Fibroblast of skin of back (primary cell): ENCODE measurements at regions not wholly inside any gene's neighbourhood (a gene's known extent, or its start where the extent isn't known, plus 50 kb on each side); places are given as distances from the start of the nearest gene placed in this dataset.
"Not testable (repeated sequence)": the region's sequence is repeated elsewhere in the genome, so short reads cannot be mapped to it uniquely, and the experiment has no call there.

Source experiments
- DNase-seq: peaks from one replicate; pipeline ENCODE4 v3.0.0-alpha.2; 2013

DNA sequence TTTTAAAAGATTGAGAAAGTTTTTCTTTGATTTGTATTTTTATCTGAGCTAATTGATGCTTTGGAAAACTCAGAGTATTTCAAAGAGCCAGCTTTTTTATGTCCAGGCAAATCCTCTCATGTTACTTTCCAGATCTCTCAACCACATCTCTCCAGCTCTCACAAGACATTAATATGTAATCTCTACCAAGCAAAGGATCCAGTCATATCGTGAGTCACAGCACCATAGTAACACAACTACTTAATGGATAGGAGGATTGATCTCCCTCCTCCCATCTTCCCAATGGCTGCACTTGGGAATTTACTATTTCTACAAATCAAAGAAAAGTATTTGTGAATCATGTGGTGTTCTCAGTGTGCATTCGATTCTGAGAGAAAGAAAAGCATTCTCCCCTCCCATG, 63.3 kb downstream of the POU4F1 start:
- DNase-seq = no peak

DNA sequence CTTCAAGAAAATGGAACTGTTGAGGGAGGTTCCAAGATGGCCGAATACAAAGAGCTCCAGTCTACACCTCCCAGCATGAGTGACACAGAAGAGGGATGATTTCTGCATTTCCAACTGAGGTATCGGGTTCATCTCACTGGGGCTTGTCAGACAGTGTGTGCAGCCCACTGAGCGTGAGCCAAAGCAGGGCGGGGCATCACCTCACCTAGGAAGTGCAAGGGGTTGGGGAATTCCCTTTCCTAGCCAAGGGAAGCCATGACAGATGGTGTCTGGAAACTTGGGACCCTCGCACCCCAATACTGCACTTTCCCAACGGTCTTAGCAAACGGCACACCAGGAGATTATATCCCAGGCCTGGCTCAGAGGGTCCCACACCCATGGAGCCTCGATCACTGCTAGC, 77.3 kb downstream of the POU4F1 start:
- DNase-seq = not testable (repeated sequence)

DNA sequence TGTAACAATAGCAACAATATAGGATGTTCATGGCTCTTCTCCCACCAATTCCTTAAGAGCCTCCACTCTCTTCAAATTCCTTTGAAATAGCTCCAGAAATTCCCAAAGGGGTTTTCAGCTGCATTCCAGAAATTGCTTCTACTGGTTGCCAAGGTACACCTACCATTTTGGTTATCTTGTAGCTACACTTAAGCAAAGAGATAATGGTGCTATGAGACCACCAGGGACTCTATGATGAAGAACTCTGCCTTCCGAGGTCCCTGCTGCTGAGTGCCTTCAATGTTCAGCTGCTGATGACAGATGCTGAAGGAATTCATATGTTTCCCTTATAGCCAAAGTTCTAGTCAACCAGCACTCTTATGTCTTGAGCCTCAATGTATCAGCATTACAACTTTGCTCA, 78.4 kb downstream of the POU4F1 start:
- DNase-seq = no peak

DNA sequence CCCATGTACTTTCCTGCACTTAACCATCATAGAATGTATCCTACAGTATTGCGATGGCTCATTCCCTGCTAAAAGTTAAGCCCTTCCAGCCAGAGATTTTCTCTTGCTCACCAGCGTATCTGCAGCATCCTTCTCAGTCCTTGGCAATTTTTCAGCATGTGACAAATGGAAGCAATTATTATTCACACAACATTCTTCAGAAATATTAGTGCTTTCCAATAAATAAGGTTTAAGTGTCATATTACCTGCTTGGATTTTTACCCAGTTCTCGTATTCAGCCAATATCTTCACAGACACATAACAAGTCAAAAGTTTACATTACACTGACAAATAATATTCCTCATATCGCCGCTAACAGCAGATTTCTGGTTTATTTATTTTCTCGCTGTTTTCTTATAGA, 82.3 kb downstream of the POU4F1 start:
- DNase-seq = no peak

DNA sequence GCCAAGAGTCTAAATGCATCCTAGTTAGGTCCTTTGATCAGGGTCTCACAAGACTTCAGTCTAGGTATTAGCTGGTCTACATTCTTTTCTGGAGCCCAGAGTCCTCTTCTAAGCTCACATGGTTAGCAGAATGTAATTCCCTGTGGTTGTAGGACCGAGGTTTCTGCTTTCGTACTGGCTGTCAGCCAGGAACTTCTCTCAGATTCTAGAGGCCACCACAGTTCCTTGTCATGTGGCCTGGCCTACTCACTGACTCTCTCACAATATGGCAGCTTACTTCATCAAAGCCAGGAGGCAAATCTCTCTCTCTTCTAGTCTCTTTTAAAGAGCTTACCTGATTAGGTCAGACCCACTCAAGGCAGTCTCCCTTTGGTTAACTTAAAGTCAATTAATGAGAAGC, 82.9 kb downstream of the POU4F1 start:
- DNase-seq = no peak

DNA sequence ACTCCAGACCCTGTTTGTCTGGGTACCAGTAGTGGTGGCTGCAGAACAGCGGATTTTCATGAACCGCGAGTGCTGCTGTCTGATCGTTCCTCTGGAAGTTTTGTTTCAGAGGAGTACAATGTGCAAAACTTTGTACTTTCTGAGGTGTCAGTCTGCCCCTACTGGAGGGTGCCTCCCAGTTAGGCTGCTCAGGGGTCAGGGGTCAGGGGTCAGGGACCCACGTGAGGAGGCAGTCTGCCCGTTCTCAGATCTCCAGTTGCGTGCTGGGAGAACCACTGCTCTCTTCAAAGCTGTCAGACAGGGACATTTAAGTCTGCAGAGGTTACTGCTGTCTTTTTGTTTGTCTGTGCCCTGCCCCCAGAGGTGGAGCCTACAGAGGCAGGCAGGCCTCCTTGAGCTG, 84.9 kb downstream of the POU4F1 start:
- not testable (repeated sequence) for DNase-seq

DNA sequence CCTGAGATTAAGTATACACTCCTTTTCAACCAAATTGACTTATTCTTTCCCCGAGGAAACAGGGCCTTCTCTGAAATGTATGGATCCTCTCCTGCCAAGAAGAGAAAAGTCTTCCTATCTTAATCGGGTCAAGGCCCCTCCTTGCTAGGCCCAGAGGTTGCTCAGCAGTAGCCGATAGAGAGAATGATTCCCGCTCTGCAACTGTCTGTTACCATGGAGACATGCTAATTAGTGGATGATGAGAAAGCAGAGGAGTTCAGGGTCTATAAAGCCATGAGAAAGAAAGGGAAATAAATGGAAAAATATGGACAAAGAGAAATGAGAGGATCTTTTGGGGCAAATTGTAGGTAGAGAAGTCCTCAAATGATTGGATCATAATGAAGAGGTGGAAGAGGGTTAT, 103.5 kb downstream of the POU4F1 start:
- no peak for DNase-seq

DNA sequence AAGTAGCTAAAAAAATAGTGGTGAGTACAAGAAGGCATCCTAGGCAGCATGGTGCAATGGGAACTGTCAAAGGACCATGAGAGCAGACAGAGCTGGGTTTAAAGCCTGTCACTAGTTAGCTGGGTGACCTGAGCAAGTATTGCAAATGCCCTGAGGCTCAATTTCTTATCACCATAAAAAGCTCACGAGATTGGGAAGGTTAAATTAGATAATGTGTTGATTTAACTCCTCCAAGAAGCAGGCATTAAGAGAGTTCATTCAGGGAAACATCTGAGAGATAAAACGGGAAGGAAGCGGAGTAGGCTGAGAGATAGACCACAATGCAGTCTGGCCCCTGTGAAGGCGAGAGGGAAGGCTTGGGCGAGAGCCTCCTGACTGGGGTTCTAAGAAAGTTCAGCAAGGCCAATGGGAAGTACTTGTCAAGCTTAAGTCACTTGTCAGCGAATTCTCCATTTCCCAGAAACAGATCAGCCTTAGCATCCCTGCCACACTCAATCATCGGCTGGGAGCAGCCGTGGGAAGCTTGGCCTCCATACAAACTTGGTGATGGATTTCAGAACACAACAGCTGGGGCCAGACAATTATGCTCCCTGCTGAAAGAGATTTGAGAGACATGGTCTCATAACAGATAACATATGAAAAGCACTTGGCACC, 105.5 kb downstream of the POU4F1 start:
- no peak for DNase-seq

DNA sequence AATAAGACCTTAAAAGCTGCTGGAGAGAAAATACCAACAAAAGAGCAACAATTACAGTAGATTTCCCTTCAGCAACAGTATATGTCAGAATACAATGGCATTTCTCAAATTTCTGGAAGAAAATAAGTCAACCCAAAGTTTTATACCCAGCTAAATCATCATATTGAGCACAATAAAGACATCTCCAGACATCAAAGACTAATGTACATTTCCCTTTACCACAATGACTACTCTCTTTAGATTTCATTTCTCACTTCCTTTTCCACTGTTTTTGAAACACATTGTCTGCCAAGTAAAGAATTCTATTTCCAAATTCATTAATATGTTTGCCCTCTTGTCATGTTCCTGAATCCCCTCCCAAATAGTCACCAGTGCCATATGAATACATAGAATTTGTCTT, 111.4 kb downstream of the POU4F1 start:
- DNase-seq = no peak

DNA sequence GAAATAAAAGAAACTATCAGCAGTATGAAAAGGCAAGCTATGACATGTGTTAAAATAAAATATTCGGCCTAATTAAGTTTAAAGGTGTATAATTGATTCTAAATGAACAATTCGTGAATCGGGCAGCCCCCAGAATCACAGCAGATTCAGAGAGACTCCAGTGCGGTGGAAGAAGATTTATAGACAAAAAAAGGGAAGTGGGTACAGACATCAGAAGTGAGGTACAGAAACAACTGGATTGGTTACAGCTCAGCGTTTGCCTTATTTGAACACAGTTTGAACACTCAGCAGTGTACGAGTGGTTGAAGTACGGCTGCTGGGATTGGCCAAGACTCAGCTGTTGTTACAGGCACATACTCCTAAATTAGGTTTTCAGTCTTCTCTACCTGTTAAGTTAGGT, 113.1 kb downstream of the POU4F1 start:
- DNase-seq = not testable (repeated sequence)

DNA sequence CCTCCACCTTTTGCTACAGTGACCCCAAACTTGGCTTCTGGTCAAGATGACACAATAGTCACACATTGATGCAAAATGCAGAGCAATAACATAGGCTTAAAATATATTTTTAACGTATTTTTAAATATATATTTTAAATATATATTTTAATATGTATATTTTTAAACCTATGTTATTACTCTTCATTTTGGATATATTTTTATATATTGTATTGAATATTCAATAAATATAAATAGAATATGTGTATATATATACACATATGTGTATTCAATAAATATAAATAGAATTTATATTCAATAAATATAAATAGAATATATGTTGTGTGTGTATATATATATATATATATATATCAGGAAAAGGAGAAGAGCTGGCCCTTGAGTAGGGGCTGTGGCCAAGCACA, 115.6 kb downstream of the POU4F1 start:
- DNase-seq = no peak

DNA sequence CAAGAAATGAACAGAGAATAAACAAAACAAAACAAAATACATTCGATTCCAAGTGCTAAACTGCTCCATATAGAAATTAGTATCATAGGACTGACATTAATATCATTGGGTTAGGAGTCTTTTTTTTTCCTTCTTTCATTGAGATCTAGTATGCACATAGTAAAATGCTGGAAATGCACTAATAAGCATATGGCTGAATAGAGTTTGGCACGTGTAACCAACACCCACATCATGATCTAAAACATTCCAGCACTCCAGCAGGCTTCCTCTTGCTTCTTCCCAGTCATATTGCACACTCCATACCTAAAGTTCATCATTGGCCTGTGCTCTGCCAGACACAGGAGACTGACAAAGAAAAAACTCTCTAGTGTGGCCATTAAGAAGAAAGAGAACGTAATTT, 117.5 kb downstream of the POU4F1 start:
- no peak for DNase-seq

DNA sequence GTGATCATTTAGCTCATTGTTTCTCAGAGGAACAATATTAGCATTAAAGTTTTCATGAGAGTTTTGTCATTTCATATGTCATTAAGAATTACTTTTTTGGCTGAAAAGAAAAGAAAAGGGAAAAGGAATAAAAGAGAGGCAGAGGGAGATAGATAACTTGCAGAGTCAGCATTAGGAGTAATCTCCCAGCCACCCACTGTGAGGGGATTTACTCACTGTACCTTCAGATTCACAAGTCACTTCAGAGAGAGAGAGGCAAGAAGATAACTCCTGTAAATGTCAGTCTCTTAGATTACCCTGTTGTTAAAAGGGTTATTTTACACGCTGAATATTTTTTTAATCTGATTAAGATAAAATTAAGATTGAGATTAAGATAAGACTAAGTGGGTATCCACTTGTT, 125.2 kb downstream of the POU4F1 start:
- DNase-seq = no peak

DNA sequence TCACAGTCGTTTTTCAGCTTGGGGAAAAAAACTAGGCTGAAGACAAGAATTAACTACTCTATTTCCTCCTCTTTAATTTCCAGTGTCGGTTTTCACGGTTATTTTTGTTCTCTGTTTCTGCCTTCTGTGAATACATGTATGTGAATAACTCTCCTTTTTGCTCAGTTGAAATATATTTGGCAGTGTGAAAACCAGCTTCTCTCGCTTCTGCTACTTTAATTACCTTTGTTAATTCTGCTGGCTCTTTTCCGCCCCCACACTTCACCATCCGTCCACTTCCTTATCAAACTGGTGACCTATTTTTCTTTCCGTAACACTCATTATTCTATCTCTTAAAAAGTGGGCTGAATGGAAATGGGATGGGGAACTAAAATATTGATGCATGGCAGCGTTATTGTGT, 126.4 kb downstream of the POU4F1 start:
- DNase-seq = no peak

DNA sequence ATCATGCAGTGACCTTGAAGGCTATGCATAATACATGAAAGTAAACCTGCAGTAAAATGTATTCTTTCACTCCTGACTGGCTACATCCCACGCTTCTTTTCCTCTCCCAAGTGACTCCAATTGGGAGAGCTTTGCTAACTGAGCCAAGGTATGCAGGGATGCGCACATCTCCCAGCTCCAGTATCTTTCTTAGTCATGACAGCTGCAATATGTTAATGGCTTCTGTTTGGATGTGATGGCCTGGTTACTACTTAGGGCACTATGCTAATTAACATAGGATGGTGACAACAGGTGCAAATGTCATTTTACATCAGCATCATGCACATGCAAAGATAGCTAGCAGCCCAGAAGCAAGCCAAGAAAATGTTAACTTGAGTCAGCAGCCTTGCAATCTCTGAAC, 134.7 kb downstream of the POU4F1 start:
- no peak for DNase-seq

DNA sequence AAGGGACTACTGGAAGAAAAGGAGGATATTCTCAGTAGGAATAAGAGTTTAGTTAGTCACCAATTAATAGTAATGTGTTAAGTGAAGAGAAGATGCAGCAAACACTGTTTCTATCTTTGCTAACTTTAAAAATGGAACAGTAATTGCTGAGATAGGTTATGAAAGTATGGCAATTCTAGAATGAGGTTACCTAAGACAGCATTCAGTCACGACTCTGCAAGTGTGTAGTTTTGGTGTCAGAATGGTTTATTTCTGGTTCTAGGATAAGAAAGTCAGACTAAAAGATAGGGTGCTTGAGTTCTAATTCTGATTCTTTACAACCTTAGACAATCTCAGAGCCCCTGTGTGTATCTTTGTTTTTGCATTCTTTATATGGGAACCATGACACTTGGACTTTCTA, 138.1 kb downstream of the POU4F1 start:
- DNase-seq = no peak

DNA sequence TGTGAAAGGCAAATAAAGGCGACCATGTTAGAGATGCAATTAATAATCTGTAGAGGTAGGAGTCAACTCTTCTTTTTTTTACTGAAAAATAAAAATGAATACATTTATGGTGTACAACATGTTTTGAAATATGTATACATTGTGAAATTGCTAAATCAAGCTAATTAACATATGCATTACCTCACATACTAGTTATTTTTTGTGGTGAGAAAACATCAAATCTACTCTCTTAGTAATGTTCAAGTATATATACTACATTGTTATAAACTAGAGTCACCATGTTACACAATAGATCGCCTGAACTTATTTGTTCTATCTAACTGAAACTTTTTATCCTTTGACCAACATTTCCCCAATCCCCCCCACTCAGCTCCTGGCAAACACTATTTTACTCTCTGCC, 143.2 kb downstream of the POU4F1 start:
- DNase-seq = no peak

DNA sequence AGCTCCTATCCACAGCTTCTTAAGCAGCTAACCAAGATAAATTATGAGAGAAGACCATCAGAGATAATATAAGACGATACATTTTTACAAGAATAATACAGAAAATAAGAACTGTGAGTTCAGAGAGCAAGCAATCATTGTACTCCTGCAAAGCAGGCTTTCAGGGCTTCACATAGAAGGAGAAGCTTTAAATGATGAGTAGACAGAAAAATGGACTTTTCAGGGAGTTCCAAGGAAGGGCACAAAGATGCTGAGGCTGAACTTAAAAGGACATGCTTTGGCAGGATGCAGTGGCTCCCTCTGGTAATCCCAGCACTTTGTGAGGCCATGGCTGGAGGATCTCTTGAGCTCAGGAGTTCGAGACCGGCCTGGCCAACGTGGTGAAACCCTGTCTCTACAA, 159.5 kb downstream of the POU4F1 start:
- no peak for DNase-seq

DNA sequence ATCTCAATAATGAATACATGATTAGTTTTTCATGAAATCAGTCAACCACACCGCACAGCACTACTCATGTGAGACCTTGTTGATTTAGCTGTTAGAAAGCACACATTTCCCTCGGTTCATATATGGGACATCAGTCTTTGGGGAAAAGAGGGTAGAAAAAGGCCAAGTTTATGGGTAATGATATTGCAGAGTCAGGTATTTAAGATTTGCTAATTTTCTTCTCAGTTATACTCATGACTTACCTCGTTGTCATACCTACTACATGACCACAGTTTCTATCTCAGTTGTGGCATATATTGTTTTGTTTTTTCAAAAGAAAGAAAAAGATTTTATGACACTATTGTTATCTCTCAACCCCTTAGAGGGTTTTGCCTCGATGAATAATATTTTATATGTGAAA, 165.6 kb downstream of the POU4F1 start:
- DNase-seq = no peak

DNA sequence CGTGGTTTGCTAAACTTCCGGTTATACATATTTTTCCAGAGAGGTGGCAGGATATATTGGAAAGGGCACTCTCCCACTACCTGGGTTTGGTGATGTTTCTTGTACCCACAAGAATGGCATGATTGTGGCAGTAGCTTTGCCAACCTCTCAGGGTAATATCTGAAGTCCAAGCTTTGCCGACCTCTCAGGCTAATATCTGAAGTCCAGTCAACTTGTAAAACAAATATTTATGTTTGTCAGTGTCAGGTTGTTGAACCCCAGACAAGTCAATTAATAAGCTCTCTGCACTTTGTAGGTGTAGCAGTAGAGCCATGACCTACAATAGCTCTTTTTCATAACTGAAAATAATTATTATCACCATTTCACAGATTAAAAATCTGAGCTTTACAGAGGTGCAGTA, 167.0 kb downstream of the POU4F1 start:
- no peak for DNase-seq

DNA sequence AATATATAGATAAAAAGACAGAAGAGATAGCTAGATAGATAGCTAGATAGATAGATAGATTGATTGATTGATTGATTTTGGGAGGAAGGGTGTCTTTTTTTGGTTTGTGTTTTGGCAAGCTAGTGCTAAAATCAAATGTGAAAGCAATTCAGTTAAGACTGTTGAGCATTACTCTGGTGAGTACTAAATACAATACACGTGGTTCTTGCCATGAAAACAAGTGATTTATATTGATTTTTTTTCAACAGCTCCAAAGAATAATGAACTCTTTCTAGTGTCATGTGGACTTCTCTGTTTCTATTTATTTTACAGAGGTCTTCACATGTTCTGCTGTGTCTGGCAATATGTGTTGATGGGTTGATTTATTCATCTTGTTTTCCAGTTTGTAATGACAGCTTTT, 172.0 kb downstream of the POU4F1 start:
- DNase-seq = no peak

DNA sequence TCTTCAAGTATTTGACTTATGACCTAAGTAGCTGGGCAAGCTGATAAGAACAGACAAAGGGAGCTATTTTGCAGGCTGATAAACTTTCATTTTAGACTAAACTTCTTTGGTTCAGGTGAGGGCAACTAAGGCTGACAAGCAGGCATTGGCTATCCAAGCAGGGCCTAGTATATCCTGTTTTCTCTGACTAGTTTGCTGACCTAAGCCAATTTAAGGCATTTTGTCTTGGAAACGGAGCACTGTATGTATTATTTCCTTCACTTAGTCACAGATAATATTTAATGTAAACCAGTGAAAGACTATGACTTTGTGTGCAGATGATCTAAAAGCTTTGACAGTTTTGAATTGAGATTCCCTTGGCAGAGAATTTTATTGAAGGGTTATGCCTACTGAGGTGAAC, 172.5 kb downstream of the POU4F1 start:
- DNase-seq = no peak

DNA sequence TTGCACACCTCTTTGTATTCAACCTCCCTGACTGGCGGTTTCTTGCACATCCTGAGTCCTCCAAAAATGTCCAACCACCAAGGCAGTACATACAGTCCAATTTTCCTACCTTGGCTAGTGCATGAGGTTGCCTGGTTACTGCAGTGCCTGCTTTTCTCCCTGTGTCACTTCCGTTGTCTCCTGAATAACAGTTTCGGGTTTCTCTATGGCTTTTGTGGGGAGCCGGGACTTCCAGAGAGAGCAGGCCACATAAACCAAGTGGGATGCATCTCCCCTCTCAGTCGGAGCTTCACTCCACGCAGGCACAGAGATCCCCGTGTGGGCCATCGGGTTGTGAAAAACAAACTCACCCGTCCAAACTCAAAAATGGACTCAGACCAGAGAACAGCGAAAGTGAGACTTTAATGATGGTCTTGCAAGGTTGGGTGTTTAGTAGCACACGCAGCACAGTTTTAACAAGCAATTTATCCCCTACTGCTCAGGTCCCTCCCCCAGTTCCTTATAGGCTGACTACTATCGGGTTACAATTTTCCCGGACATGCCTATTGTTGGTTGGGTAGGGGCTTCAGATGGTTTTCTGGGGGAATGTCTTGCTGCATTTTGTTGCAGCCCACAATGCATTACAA, 173.1 kb downstream of the POU4F1 start:
- DNase-seq = no peak

DNA sequence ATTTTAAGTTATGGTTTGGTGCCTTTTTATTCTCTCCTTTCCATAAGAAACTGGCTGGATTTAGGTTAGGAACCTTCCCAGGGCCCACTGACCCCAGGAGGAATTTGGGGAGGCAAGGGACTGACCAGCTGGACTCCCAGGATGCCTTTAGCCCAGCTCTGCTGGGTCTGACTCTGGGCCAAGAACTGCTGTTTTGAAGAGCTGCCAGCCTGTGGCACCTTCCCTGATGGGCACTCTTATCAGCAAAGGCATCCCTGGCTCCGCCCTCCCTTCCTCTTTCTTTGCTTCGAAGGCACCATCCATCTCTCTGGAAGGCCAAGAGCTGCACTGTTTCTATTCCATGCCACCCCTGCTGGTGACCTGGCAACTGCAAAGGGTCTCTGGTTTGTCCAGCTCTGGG, 174.7 kb downstream of the POU4F1 start:
- no peak for DNase-seq

DNA sequence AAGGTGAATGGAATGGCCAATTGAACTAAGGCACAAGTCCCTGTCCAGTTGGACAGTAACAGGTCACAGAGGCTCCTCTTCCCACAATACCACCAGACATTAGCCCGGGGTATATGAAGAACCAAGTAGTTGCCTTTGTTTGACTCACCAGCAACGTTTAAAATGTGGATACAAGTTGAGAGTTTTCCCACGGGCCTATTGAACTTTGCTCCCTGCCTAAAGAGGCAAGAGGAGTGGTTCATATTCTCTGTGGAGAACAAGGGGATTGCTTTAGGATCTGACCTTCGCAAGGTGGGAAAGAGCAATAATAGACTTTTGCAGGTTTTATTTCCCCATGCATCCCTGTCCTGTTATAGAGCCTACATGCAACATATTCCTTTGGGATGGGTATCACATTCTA, 177.2 kb downstream of the POU4F1 start:
- no peak for DNase-seq
